ENCODE measurements at regions not wholly inside any gene's neighbourhood (a gene's known extent, or its start where the extent isn't known, plus 50 kb on each side); places are given as distances from the start of the nearest gene placed in this dataset.

- DNase-seq, result no peak
- Histone ChIP-seq H4K20me1 (ENCODE audit: control insufficient read depth, insufficient read depth, insufficient read length) (no peaks in the 10 kb centered on the region), H2BK20ac (ENCODE audit: low read depth, low read length, poor library complexity, severe bottlenecking) (no peak overlapping the region), H3K23ac (ENCODE audit: insufficient read length, low read depth, low read length) (no peak overlapping the region), H3K9me3 (ENCODE audit: control insufficient read depth, low read depth, low read length) (no peaks in the 10 kb centered on the region), H3K4ac (ENCODE audit: low read depth, low read length) (no peak overlapping the region), H2AK5ac (ENCODE audit: insufficient read length, low read length) (no peak overlapping the region), H3K9ac (ENCODE audit: extremely low read depth, insufficient read length, low read length) (no peak overlapping the region), H3K18ac (ENCODE audit: insufficient read length, low read depth, low read length) (no peak overlapping the region), H2BK15ac (ENCODE audit: low read depth, low read length) (no peak overlapping the region), H3K14ac (ENCODE audit: insufficient read depth, low read length) (no peak overlapping the region), H3K56ac (ENCODE audit: insufficient read length, low read depth, low read length) (no peak overlapping the region), H4K8ac (replicated peaks; ENCODE audit: insufficient read length, low read depth, low read length) (no peak overlapping the region), H3K4me2 (ENCODE audit: insufficient read depth, insufficient read length, low read length) (no peak overlapping the region), H3K4me1 (ENCODE audit: insufficient read depth, low read length) (no peaks in the 10 kb centered on the region), H2BK5ac (ENCODE audit: insufficient read length, low read length) (no peak overlapping the region), H3K27me3 (ENCODE audit: insufficient read depth, low read length) (no peaks in the 10 kb centered on the region), H2BK120ac (ENCODE audit: low read depth, low read length, poor library complexity, severe bottlenecking) (no peak overlapping the region), H3K79me2 (ENCODE audit: insufficient read depth, low read length) (no peaks in the 10 kb centered on the region), H3K27ac (ENCODE audit: insufficient read length, low read depth, low read length) (no peak overlapping the region), H2AFZ (ENCODE audit: low read length) (no peak overlapping the region), H4K91ac (ENCODE audit: insufficient read length, low read depth, low read length) (no peak overlapping the region), H3K79me1 (ENCODE audit: insufficient read depth, low read depth, low read length, poor library complexity, severe bottlenecking) (no peaks in the 10 kb centered on the region), H4K5ac (ENCODE audit: insufficient read length, low read depth, low read length) (no peak overlapping the region), H3T11ph (ENCODE audit: low read length) (no peak overlapping the region), H2BK12ac (ENCODE audit: insufficient read length, low read depth, low read length) (no peak overlapping the region), H3K23me2 (ENCODE audit: insufficient read length, low read depth, low read length, poor library complexity, severe bottlenecking) (no peaks in the 10 kb centered on the region)
- H3K4me1 Mint-ChIP-seq, result 0 out of 4 replicates have a peak, but pooled peaks cover 0 to 2% of the 10 kb centered on the region in 2 experiments
- H3K9me3 Mint-ChIP-seq, result no peaks in the 10 kb centered on the region
- no peak for TF ChIP-seq CTCF (conservative IDR thresholded peaks at IDR 0.05)
- no CpG with 5 or more reads among the region's 6 CpGs for WGBS (ENCODE audit: extremely low coverage, insufficient read length, low lambda C conversion rate)
- peaks cover 3% of the 10 kb centered on the region; the same call in 1 of the 2 replicates for H3K27me3 Mint-ChIP-seq (ENCODE audit: low read depth)
- H3K4me3 Mint-ChIP-seq, result no peak overlapping the region
- H3K27ac Mint-ChIP-seq, result no peak overlapping the region
- H3K36me3 Mint-ChIP-seq (ENCODE audit: insufficient read depth in 1 of 3, low read depth in 3 of 3), result no peaks in the 10 kb centered on the region
These were observed 157.0 kb upstream of the ADO start for GRCh38 chr10:62647375-62648092.

Measured in H9 (cell line).